GM06990 (cell line): ENCODE measurements at regions not wholly inside any gene's neighbourhood (a gene's known extent, or its start where the extent isn't known, plus 50 kb on each side); places are given as distances from the start of the nearest gene placed in this dataset.

Experiments used
- DNase-seq: peaks from one replicate; pipeline ENCODE4 v3.0.0-alpha.2; 2011; ENCODE audit not compliant: insufficient read length; ENCODE audit errors: extremely low read depth
- H3K27me3 ChIP-seq: replicated peaks from 2 replicates; pipeline ENCODE4 v1.6.0; 2011; ENCODE audit warnings: low read length; ENCODE audit not compliant: control insufficient read depth, insufficient read depth
- H3K36me3 ChIP-seq: 2 replicates; pipeline ENCODE4 v1.5.1; 2011; ENCODE audit warnings: low read length; ENCODE audit not compliant: control insufficient read depth, insufficient read depth
- H3K4me3 ChIP-seq: replicated peaks from 2 replicates; pipeline ENCODE4 v1.5.1; 2011; ENCODE audit warnings: low read depth, mild to moderate bottlenecking, control low read depth, low read length
- TF ChIP-seq, protein P1 (sequence below): IDR thresholded peaks from 2 replicates; pipeline ENCODE4 v1.5.1; 2011; ENCODE audit warnings: low read length, control low read depth, mild to moderate bottlenecking, inconsistent platforms; ENCODE audit not compliant: insufficient read depth, poor library complexity, severe bottlenecking

DNA sequence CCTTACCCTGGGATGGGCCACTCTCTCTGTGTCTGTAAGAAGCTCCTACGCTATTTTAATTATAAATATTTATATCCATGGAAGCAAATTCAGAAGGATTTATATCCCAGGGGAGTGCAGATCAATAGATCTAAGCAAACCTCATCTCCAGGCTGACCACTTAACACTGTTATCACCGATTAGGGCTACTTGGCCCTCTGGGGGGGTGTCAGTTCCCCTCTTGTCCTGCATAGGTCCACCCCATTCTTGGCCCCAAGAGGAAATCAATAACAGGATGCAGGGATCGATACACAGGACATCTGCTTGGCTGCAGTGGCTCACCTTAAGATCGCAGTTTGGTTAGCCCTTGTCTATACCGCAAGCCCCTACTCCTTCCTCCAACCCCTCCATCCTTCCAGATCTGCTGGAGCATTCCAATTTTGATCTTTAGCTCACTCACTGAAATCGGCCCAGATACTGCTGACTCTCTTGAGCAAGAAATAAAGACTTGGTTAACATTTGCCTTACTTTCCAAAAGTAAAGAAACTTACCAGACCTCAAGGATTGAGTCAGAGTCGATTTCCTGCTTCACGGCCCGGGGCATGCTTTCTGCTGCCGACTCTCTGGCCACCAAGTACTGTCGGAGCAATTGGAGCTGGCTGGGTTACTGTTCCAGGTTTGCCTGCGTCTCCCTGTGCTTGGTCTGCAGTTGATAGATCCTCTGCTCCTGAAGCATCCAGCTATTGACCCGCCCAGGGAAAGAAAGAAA is 112.3 kb upstream of the PMFBP1 start:
- Histone ChIP-seq H3K27me3 (no peaks in the 10 kb centered on the region), H3K36me3 (no peaks in the 10 kb centered on the region), H3K4me3 (no peak overlapping the region)
- DNase-seq = no peak
- TF ChIP-seq, protein P1, sequence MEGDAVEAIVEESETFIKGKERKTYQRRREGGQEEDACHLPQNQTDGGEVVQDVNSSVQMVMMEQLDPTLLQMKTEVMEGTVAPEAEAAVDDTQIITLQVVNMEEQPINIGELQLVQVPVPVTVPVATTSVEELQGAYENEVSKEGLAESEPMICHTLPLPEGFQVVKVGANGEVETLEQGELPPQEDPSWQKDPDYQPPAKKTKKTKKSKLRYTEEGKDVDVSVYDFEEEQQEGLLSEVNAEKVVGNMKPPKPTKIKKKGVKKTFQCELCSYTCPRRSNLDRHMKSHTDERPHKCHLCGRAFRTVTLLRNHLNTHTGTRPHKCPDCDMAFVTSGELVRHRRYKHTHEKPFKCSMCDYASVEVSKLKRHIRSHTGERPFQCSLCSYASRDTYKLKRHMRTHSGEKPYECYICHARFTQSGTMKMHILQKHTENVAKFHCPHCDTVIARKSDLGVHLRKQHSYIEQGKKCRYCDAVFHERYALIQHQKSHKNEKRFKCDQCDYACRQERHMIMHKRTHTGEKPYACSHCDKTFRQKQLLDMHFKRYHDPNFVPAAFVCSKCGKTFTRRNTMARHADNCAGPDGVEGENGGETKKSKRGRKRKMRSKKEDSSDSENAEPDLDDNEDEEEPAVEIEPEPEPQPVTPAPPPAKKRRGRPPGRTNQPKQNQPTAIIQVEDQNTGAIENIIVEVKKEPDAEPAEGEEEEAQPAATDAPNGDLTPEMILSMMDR = no peak

DNA sequence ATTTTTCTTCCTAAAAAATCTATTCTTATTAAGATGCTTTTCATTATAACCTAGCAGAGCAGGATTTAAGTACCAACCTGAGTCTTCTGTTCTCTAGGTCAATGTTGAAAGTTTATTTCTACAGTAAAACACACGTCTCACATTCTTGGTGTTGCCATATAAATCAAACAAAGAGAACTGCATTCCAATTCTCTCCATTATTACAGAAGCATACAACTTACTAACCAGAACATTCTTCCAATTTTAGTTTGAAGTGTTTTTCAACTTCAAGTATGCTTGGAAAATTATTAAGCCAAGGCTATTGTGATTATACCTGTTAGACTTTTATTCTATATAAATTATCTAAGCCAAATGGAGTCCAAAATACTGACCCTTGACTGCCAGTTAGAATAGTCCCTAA is 110.4 kb upstream of the PMFBP1 start:
- H3K36me3 ChIP-seq = no peaks in the 10 kb centered on the region
- H3K27me3 ChIP-seq = no peaks in the 10 kb centered on the region
- H3K4me3 ChIP-seq = no peak overlapping the region
- no peak for DNase-seq
- TF ChIP-seq, protein P1 = no peak

DNA sequence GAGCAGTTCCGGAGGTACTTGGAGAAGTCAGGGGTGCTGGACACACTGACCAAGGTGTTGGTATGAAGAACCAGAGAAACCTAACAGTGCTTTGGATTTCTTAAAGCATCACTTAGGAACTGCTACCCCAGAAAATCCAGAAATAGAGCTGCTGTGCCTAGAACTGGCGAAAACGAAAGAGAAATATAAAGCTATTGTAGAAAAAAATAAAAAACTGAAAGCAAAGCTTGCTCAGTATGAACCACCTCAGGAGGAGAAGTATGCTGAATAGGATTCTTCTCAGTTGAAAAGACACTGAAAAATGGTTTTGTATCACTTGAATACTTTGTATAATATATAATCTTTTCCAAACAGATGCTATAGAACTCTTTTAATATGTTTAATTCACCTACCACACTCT is 106.3 kb upstream of the PMFBP1 start:
- Histone ChIP-seq H3K4me3 (no peak overlapping the region), H3K36me3 (no peaks in the 10 kb centered on the region), H3K27me3 (no peaks in the 10 kb centered on the region)
- TF ChIP-seq, protein P1 = no peak
- DNase-seq = no peak

DNA sequence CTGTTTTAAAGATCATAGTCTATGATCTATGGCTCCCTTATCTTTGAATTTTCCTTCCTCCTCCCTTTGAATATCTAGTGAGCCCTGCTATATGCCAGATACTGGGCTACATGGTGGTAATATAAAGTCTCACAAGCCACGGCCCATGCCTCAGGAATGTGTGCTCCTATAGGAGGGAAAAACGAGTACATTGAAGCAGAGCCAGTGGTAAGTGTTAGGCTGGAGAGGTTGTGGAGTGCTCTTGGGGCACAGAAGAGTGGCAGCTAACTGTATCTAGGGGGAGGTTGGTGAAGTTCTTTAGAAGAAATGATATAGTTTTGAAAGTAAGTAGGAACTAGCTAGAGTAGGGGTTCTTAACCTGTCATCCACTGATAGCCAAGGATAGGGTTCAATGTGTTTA is 105.8 kb upstream of the PMFBP1 start:
- TF ChIP-seq, protein P1 = no peak
- Histone ChIP-seq H3K36me3 (no peaks in the 10 kb centered on the region), H3K4me3 (no peak overlapping the region), H3K27me3 (no peaks in the 10 kb centered on the region)
- DNase-seq = no peak

GRCh38 chr16:72271699-72272240 is 99.8 kb upstream of the PMFBP1 start:
- H3K36me3 ChIP-seq = no peaks in the 10 kb centered on the region
- H3K4me3 ChIP-seq = no peak overlapping the region
- TF ChIP-seq, protein P1 = no peak
- no peaks in the 10 kb centered on the region for H3K27me3 ChIP-seq
- DNase-seq = no peak

- no peaks in the 10 kb centered on the region for H3K27me3 ChIP-seq
- no peak for DNase-seq
- no peaks in the 10 kb centered on the region for H3K36me3 ChIP-seq
- TF ChIP-seq, protein P1 = no peak
- H3K4me3 ChIP-seq = no peak overlapping the region
Observed at GRCh38 chr16:72270531-72270930, 98.6 kb upstream of the PMFBP1 start.
